Keratinocyte (primary cell): ENCODE measurements at regions not wholly inside any gene's neighbourhood (a gene's known extent, or its start where the extent isn't known, plus 50 kb on each side); places are given as distances from the start of the nearest gene placed in this dataset.

Experiments used
- DNase-seq: peaks from one replicate; pipeline ENCODE4 v3.0.0-alpha.2; 2011; ENCODE audit warnings: low read depth, missing footprints, low spot score
- FAIRE-seq: peaks from 2 replicates; lab custom pipeline; 2011; peaks lifted over from hg19 to GRCh38; lab: Jason Lieb, UNC
- H2AFZ ChIP-seq: 2 replicates; pipeline ENCODE4 v1.6.0; 2012; ENCODE audit warnings: low read length, control low read depth, inconsistent platforms; ENCODE audit not compliant: control insufficient read depth
- H3K27ac ChIP-seq: 2 replicates; pipeline ENCODE4 v1.5.1; 2011; ENCODE audit warnings: low read length; ENCODE audit not compliant: control insufficient read depth, insufficient read depth
- H3K27me3 ChIP-seq: 3 replicates; pipeline ENCODE4 v1.6.0; 2011; ENCODE audit warnings: low read length; ENCODE audit not compliant: control insufficient read depth, insufficient read depth; ENCODE audit errors: extremely low read depth
- H3K36me3 ChIP-seq, 2 experiments: 2 replicates in 1 of 2; 3 replicates in 1 of 2; pipeline ENCODE4 v1.5.1; 2011; ENCODE audit warnings: low read length in 2 of 2, mild to moderate bottlenecking in 1 of 2; ENCODE audit not compliant: control insufficient read depth in 2 of 2, insufficient read depth in 2 of 2; ENCODE audit errors: extremely low read depth in 1 of 2
- H3K4me1 ChIP-seq: 3 replicates; pipeline ENCODE4 v1.5.1; 2011; ENCODE audit warnings: low read length; ENCODE audit not compliant: control insufficient read depth, insufficient read depth; ENCODE audit errors: extremely low read depth
- H3K4me2 ChIP-seq: 3 replicates; pipeline ENCODE4 v1.6.0; 2011; ENCODE audit warnings: low read depth, low read length; ENCODE audit not compliant: control insufficient read depth, insufficient read depth; ENCODE audit errors: extremely low read depth
- H3K4me3 ChIP-seq, 3 experiments: fragments of 200-600 bp in 1 of 3; sonication (generic) in 1 of 3; 2 replicates in 2 of 3; 3 replicates in 1 of 3; pipeline ENCODE4 v1.5.1; 2011 to 2016; ENCODE audit warnings: low read length in 3 of 3, mild to moderate bottlenecking in 3 of 3, control low read depth in 2 of 3, inconsistent platforms in 1 of 3, low read depth in 1 of 3, mixed read lengths in 1 of 3, mixed run types in 1 of 3, moderate library complexity in 1 of 3; ENCODE audit not compliant: control insufficient read depth in 2 of 3, insufficient read depth in 2 of 3; ENCODE audit errors: extremely low read depth in 1 of 3
- H3K79me2 ChIP-seq: 2 replicates; pipeline ENCODE4 v1.6.0; 2012; ENCODE audit warnings: low read length; ENCODE audit not compliant: control insufficient read depth, insufficient read depth
- H3K9ac ChIP-seq: 3 replicates; pipeline ENCODE4 v1.6.0; 2011; ENCODE audit warnings: low read length; ENCODE audit not compliant: control insufficient read depth, insufficient read depth; ENCODE audit errors: extremely low read depth
- H3K9me1 ChIP-seq: 3 replicates; pipeline ENCODE4 v1.6.0; 2011; ENCODE audit warnings: low read length; ENCODE audit not compliant: control insufficient read depth, insufficient read depth; ENCODE audit errors: extremely low read depth
- H3K9me3 ChIP-seq: 2 replicates; pipeline ENCODE4 v1.5.1; 2012; ENCODE audit warnings: low read depth, low read length; ENCODE audit not compliant: control insufficient read depth
- H4K20me1 ChIP-seq: 3 replicates; pipeline ENCODE4 v1.6.0; 2011; ENCODE audit warnings: low read length; ENCODE audit not compliant: control insufficient read depth, insufficient read depth; ENCODE audit errors: extremely low read depth
- CTCF ChIP-seq, 3 experiments: IDR thresholded peaks in 1 of 3; conservative IDR thresholded peaks in 1 of 3; optimal IDR thresholded peaks in 1 of 3; 2 replicates in 2 of 3; 3 replicates in 1 of 3; pipeline versions ENCODE3 to v1.5.1; 2011; ENCODE audit warnings: low read length in 3 of 3, mild to moderate bottlenecking in 3 of 3, moderate library complexity in 2 of 3, control low read depth in 1 of 3, inconsistent platforms in 1 of 3; ENCODE audit not compliant: insufficient read depth in 2 of 3; ENCODE audit errors: extremely low read depth in 1 of 3
- EZH2 ChIP-seq: IDR thresholded peaks from one replicate; pipeline ENCODE4 v1.6.1; 2012; ENCODE audit warnings: inconsistent platforms, mild to moderate bottlenecking, low read length, moderate library complexity
- dilution Hi-C: fragments of 300-500 bp; cut with MboI; formaldehyde crosslinking; loops from one replicate; pipeline ENCODE4 v1.7.0; 2020; ENCODE audit warnings: low sequenced_read_pairs; ENCODE audit not compliant: extremely low pct_ligation_motif_present

DNA sequence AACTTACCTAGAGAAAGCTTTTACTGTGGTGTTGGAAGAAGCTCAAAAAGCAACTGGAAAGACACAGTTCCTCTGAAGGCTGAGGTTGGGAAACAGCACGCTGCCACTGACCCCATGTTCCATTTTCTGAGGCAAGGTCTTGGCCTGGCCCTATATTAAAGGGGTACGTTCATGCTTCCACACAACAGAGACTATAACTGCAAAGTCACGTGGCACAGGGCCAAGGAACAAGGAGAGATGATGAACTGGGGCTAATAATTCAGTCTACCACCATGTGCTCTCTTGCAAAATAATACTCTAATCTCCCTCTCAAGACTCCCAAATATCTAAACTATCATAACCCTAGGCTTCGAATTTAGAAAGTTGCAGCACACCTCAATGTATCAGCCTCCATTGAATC, 381.6 kb downstream of the DSEL start:
- no peak for FAIRE-seq
- dilution Hi-C loops: no loop called here
- no peak overlapping the region for H3K9ac ChIP-seq
- no peak overlapping the region for H3K4me2 ChIP-seq
- H3K79me2 ChIP-seq: no peaks in the 10 kb centered on the region
- DNase-seq: no peak
- no peaks in the 10 kb centered on the region for H3K27me3 ChIP-seq
- H3K36me3 ChIP-seq: no peaks in the 10 kb centered on the region
- no peak overlapping the region for H3K4me3 ChIP-seq
- no peak overlapping the region for H2AFZ ChIP-seq
- no peaks in the 10 kb centered on the region for H4K20me1 ChIP-seq
- H3K9me3 ChIP-seq: no peaks in the 10 kb centered on the region
- no peak overlapping the region for H3K27ac ChIP-seq
- no peak for TF ChIP-seq EZH2
- no peak for TF ChIP-seq CTCF (optimal IDR thresholded peaks at IDR 0.05 in 1 of 3, IDR thresholded peaks at IDR 0.05 in 1 of 3, conservative IDR thresholded peaks at IDR 0.05 in 1 of 3; ENCODE audit: extremely low read depth in 1 of 3, insufficient read depth in 2 of 3, low read length in 3 of 3)
- H3K9me1 ChIP-seq: no peaks in the 10 kb centered on the region
- no peaks in the 10 kb centered on the region for H3K4me1 ChIP-seq

GRCh38 chr18:67133669-67134068, 382.9 kb downstream of the DSEL start:
- no peak for FAIRE-seq
- Histone ChIP-seq H3K79me2 (no peaks in the 10 kb centered on the region), H3K4me3 (no peak overlapping the region), H3K9me3 (no peaks in the 10 kb centered on the region), H3K4me2 (no peak overlapping the region), H2AFZ (no peak overlapping the region), H3K27me3 (no peaks in the 10 kb centered on the region), H3K27ac (no peak overlapping the region), H3K4me1 (no peaks in the 10 kb centered on the region), H4K20me1 (no peaks in the 10 kb centered on the region), H3K36me3 (no peaks in the 10 kb centered on the region), H3K9me1 (no peaks in the 10 kb centered on the region), H3K9ac (no peak overlapping the region)
- TF ChIP-seq EZH2 (no peak), CTCF (optimal IDR thresholded peaks at IDR 0.05 in 1 of 3, IDR thresholded peaks at IDR 0.05 in 1 of 3, conservative IDR thresholded peaks at IDR 0.05 in 1 of 3; ENCODE audit: extremely low read depth in 1 of 3, insufficient read depth in 2 of 3, low read length in 3 of 3) (no peak)
- no peak for DNase-seq
- dilution Hi-C loops: no loop called here
